Panc1 (cell line): ENCODE measurements at regions not wholly inside any gene's neighbourhood (a gene's known extent, or its start where the extent isn't known, plus 50 kb on each side); places are given as distances from the start of the nearest gene placed in this dataset.

Source experiments
- POLR2AphosphoS5 ChIP-seq: IDR thresholded peaks from 2 replicates; pipeline ENCODE4 v1.6.1; 2012; ENCODE audit warnings: mild to moderate bottlenecking, low read depth, low read length, moderate library complexity
- TF ChIP-seq, protein P1 (sequence below): fragments of 450-650 bp; IDR thresholded peaks from 2 replicates; pipeline ENCODE4 v1.5.1; 2017; ENCODE audit warnings: mild to moderate bottlenecking
- TF ChIP-seq, protein P2 (sequence below), 2 experiments: IDR thresholded peaks; 2 replicates each; pipeline ENCODE4 v1.6.1; 2011 to 2012; ENCODE audit warnings: low read depth in 2 of 2, control low read depth in 1 of 2, low read length in 1 of 2, mild to moderate bottlenecking in 1 of 2, moderate library complexity in 1 of 2; ENCODE audit not compliant: insufficient read depth in 1 of 2

DNA sequence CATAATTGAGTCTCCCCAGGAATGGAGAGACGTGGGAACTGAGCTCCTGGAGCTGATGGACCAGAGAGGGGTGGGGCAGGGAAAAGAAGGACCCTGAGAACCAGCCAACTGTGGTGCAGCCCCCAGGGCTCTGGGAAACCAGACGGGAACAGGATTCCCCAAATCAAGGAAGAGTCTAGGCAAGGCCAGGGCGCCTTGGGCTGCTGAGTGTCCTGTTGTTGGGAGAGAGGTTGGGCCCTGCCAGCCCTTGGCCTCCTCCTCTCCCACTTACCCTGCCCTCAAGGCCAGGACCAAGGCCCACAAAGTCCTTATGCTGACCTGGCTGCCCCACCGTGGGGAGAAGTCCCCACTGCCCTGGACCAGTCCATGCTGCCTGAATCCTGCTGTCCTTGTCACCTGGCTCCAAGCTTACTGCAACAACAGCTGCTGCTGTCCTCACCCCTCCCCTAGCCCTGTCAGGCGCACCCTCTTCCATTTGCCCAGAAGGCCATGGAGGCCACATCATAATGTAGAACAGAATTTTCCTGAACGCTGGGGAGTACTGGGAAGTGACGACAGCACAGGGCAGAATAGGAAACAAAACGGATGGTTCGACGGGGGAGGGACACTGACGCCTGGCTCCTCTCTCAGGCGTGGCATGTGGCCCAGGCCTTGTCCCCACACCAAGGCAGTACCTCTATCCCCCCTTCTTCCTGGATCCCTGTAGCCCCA, 132.9 kb upstream of the ZMIZ1 start:
- TF ChIP-seq, protein P1, sequence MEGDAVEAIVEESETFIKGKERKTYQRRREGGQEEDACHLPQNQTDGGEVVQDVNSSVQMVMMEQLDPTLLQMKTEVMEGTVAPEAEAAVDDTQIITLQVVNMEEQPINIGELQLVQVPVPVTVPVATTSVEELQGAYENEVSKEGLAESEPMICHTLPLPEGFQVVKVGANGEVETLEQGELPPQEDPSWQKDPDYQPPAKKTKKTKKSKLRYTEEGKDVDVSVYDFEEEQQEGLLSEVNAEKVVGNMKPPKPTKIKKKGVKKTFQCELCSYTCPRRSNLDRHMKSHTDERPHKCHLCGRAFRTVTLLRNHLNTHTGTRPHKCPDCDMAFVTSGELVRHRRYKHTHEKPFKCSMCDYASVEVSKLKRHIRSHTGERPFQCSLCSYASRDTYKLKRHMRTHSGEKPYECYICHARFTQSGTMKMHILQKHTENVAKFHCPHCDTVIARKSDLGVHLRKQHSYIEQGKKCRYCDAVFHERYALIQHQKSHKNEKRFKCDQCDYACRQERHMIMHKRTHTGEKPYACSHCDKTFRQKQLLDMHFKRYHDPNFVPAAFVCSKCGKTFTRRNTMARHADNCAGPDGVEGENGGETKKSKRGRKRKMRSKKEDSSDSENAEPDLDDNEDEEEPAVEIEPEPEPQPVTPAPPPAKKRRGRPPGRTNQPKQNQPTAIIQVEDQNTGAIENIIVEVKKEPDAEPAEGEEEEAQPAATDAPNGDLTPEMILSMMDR = no peak
- no peak for TF ChIP-seq POLR2AphosphoS5
- TF ChIP-seq, protein P2, sequence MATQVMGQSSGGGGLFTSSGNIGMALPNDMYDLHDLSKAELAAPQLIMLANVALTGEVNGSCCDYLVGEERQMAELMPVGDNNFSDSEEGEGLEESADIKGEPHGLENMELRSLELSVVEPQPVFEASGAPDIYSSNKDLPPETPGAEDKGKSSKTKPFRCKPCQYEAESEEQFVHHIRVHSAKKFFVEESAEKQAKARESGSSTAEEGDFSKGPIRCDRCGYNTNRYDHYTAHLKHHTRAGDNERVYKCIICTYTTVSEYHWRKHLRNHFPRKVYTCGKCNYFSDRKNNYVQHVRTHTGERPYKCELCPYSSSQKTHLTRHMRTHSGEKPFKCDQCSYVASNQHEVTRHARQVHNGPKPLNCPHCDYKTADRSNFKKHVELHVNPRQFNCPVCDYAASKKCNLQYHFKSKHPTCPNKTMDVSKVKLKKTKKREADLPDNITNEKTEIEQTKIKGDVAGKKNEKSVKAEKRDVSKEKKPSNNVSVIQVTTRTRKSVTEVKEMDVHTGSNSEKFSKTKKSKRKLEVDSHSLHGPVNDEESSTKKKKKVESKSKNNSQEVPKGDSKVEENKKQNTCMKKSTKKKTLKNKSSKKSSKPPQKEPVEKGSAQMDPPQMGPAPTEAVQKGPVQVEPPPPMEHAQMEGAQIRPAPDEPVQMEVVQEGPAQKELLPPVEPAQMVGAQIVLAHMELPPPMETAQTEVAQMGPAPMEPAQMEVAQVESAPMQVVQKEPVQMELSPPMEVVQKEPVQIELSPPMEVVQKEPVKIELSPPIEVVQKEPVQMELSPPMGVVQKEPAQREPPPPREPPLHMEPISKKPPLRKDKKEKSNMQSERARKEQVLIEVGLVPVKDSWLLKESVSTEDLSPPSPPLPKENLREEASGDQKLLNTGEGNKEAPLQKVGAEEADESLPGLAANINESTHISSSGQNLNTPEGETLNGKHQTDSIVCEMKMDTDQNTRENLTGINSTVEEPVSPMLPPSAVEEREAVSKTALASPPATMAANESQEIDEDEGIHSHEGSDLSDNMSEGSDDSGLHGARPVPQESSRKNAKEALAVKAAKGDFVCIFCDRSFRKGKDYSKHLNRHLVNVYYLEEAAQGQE (IDR thresholded peaks at IDR 0.05; ENCODE audit: insufficient read depth in 1 of 2, low read depth in 2 of 2, low read length in 1 of 2) = no peak
